Ishikawa (cell line): ENCODE measurements at regions not wholly inside any gene's neighbourhood (a gene's known extent, or its start where the extent isn't known, plus 50 kb on each side); places are given as distances from the start of the nearest gene placed in this dataset.

Experiments used
- CEBPB ChIP-seq: IDR thresholded peaks from 2 replicates; pipeline ENCODE4 v1.6.1; 2012
- CREB1 ChIP-seq: IDR thresholded peaks from 2 replicates; pipeline ENCODE4 v1.6.1; 2012; ENCODE audit warnings: low read depth
- FOXM1 ChIP-seq: IDR thresholded peaks from 2 replicates; pipeline ENCODE4 v1.6.1; 2012; ENCODE audit warnings: low read depth, borderline replicate concordance
- RAD21 ChIP-seq: IDR thresholded peaks from 2 replicates; pipeline ENCODE4 v1.6.1; 2012; ENCODE audit warnings: low read depth
- TAF1 ChIP-seq: IDR thresholded peaks from 2 replicates; pipeline ENCODE4 v1.6.1; 2012; ENCODE audit warnings: low read depth, mild to moderate bottlenecking
- YY1 ChIP-seq: IDR thresholded peaks from 2 replicates; pipeline ENCODE4 v1.6.1; 2012; ENCODE audit warnings: low read depth
- TF ChIP-seq, protein P1 (sequence below): IDR thresholded peaks from 2 replicates; pipeline ENCODE4 v1.6.1; 2012
- TF ChIP-seq, protein P2 (sequence below): IDR thresholded peaks from 2 replicates; pipeline ENCODE4 v1.6.1; 2012; ENCODE audit warnings: low read depth, mild to moderate bottlenecking

DNA sequence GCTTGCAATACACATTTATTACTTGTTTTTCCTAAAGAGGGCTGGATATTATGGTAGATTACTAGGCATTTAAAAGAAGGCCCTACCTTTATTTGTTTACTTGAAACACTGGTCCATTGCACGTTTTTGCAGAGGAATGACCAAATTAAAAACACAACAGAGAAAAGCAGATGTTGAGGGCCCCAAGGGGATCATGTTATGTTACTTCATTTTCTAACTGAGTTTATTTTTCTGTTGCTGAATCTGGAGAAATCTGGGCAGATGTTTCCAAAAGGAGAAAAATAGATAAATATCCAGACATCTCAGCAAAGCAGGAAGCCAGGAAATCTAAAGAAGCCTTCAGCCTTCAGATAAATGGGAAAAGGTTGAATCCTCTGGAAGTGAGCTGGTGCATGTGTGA, 353.0 kb downstream of the NDFIP2 start:
- TF ChIP-seq YY1 (no peak), CEBPB (no peak), FOXM1 (no peak), TAF1 (no peak), CREB1 (no peak), RAD21 (no peak)
- TF ChIP-seq, protein P1, sequence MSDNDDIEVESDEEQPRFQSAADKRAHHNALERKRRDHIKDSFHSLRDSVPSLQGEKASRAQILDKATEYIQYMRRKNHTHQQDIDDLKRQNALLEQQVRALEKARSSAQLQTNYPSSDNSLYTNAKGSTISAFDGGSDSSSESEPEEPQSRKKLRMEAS = no peak
- TF ChIP-seq, protein P2, sequence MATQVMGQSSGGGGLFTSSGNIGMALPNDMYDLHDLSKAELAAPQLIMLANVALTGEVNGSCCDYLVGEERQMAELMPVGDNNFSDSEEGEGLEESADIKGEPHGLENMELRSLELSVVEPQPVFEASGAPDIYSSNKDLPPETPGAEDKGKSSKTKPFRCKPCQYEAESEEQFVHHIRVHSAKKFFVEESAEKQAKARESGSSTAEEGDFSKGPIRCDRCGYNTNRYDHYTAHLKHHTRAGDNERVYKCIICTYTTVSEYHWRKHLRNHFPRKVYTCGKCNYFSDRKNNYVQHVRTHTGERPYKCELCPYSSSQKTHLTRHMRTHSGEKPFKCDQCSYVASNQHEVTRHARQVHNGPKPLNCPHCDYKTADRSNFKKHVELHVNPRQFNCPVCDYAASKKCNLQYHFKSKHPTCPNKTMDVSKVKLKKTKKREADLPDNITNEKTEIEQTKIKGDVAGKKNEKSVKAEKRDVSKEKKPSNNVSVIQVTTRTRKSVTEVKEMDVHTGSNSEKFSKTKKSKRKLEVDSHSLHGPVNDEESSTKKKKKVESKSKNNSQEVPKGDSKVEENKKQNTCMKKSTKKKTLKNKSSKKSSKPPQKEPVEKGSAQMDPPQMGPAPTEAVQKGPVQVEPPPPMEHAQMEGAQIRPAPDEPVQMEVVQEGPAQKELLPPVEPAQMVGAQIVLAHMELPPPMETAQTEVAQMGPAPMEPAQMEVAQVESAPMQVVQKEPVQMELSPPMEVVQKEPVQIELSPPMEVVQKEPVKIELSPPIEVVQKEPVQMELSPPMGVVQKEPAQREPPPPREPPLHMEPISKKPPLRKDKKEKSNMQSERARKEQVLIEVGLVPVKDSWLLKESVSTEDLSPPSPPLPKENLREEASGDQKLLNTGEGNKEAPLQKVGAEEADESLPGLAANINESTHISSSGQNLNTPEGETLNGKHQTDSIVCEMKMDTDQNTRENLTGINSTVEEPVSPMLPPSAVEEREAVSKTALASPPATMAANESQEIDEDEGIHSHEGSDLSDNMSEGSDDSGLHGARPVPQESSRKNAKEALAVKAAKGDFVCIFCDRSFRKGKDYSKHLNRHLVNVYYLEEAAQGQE = no peak
